ENCODE measurements at regions not wholly inside any gene's neighbourhood (a gene's known extent, or its start where the extent isn't known, plus 50 kb on each side); places are given as distances from the start of the nearest gene placed in this dataset.
A peak's percentile ranks its signal among the peaks of the same experiment; 100 is the strongest.

- H3K9me3 Mint-ChIP-seq: no peaks in the 10 kb centered on the region
- peaks cover 0 to 9% (median 6%) of the 10 kb centered on the region in 3 donors for H3K27me3 Mint-ChIP-seq (ENCODE audit: low read depth in 3 of 3)
- no peaks in the 10 kb centered on the region for H3K4me1 Mint-ChIP-seq
- no peak overlapping the region for H3K4me3 Mint-ChIP-seq
- no peaks in the 10 kb centered on the region for H3K36me3 Mint-ChIP-seq
- H3K27ac Mint-ChIP-seq: no peak overlapping the region
- no peak for DNase-seq
Observed at GRCh38 chr3:59593380-59593779, 543.6 kb upstream of the CFAP20DC start.

DNA sequence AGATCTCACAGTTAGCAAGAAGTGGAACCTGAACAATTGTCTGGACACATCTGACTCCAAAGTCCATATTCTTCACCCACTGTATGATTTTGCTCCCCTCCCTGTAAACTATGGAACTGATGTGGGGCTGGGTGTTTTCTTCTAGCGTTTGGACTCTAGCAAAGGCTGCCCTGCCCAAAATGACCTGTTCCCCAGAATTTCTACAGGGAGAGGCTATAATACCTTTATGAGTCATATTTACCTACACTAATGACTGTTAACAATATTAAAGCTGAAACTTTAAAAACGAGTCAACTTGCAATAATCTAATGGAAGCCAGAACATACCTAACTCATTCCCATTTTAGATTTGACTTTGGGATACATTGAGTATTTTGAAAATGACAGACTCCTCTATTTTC, 531.2 kb upstream of the CFAP20DC start:
- no peak for DNase-seq

DNA sequence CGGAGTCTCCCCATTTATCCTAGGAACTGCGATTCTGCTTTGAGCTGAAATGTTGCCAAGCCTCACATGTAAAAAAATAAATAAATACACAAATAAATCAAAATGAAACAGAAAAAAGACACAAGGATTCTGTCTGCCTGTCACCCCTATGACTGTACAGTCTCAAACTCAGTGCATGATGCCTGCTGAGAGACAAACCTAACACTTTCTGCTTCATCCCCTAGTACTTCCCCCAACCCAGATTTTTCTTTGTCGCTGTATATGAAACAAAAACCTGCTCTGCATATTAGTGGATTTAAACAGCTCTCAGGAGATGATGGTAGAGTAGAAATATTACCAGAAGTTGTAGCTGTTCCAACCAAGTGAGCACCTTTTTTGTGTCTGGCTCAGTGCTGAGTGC, 530.7 kb upstream of the CFAP20DC start:
- H3K27ac Mint-ChIP-seq: no peak overlapping the region
- H3K4me1 Mint-ChIP-seq: no peaks in the 10 kb centered on the region
- DNase-seq: no peak
- H3K9me3 Mint-ChIP-seq: no peaks in the 10 kb centered on the region
- no peaks in the 10 kb centered on the region for H3K36me3 Mint-ChIP-seq
- H3K27me3 Mint-ChIP-seq (ENCODE audit: low read depth in 3 of 3): no peaks in the 10 kb centered on the region
- no peak overlapping the region for H3K4me3 Mint-ChIP-seq

More for the DNA sequence above, 531.2 kb upstream of the CFAP20DC start:
- Mint-ChIP-seq H3K4me3 (no peak overlapping the region), H3K27me3 (ENCODE audit: low read depth in 3 of 3) (no peaks in the 10 kb centered on the region), H3K9me3 (peaks cover 0 to 5% (median under 1%) of the 10 kb centered on the region in 6 donors), H3K36me3 (peaks cover 0 to 2% (median 2%) of the 10 kb centered on the region in 3 donors), H3K4me1 (no peaks in the 10 kb centered on the region), H3K27ac (no peak overlapping the region)

DNA sequence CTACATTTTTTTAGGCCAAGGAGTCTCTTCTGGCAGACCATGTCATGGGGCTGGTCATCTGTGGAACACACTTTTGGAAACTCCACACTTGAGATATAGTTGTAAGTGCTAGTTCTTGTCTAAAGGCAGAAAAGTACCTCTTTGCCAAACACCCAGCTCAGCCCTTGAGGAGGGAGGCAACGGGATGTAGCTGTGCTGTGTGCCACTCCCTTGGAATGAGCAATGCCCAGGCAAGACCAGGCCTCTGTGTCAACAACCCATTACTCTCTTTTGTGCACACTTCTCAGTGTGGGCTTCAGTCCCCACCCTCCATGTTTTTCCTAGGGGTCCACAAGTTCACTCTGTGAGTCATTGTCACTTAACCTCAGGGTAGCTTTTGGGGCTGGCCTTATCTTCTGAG, 528.3 kb upstream of the CFAP20DC start:
- Mint-ChIP-seq H3K9me3 (no peaks in the 10 kb centered on the region), H3K36me3 (no peaks in the 10 kb centered on the region), H3K4me1 (no peaks in the 10 kb centered on the region), H3K4me3 (no peak overlapping the region), H3K27ac (no peak overlapping the region), H3K27me3 (ENCODE audit: low read depth in 3 of 3) (no peaks in the 10 kb centered on the region)
- no peak for DNase-seq

- Mint-ChIP-seq H3K4me1 (no peaks in the 10 kb centered on the region), H3K36me3 (no peaks in the 10 kb centered on the region), H3K4me3 (no peak overlapping the region), H3K9me3 (no peaks in the 10 kb centered on the region), H3K27me3 (ENCODE audit: low read depth in 3 of 3) (peaks cover 0 to 2% (median 0%) of the 10 kb centered on the region in 3 donors), H3K27ac (no peak overlapping the region)
- no peak for DNase-seq
Observed at GRCh38 chr3:59576606-59577005, 526.8 kb upstream of the CFAP20DC start.

DNA sequence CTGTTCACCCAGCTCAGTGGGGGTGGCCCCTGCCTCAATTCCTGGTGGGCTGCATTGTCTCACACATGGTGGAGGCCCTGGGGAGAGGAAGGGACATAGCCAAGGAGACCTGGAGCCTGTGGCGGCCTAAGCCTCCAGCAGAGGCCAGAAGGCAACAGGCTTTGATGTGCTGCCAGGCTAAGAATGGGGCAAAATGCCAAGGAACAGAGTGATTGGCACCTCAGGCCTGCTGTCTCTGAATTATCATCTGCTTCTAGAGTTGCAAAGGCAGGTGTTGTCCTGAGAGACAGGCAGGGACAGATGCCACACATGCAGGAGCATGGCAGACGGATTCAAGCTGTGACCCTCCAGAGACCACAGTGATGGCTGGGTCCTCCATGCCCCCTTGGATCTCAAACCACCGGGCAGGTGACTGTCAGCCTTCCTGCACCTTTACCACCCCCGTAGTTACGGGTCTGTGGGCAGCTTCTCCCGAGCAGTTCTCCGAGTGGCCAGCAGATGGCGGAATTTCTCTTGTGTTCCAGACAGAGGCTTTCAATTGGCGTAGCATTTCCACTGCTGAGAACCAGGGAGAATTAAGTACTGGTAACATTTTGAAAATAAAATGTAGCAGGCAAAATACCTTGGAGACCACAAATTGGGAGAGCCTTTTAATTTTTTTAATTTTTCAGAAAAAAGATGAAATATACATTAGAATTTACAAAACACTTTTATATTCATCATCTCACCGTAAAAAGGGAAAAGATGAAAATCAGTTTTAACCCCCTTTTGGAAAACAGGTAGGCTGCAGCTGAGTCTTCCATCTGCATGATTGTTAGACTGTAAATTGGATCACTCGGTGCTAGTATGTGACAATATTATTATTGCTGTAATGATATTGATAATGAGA, 525.5 kb upstream of the CFAP20DC start:
- Mint-ChIP-seq H3K4me1 (no peaks in the 10 kb centered on the region), H3K9me3 (peaks cover 0 to 2% (median 0%) of the 10 kb centered on the region in 6 donors), H3K36me3 (no peaks in the 10 kb centered on the region), H3K27ac (no peak overlapping the region), H3K27me3 (ENCODE audit: low read depth in 3 of 3) (peaks cover 0 to 4% (median 0%) of the 10 kb centered on the region in 3 donors), H3K4me3 (no peak overlapping the region)
- DNase-seq: peak; percentile 60 to 74 (median 71)

GRCh38 chr3:59573911-59574310, 524.1 kb upstream of the CFAP20DC start:
- H3K27ac Mint-ChIP-seq: no peak overlapping the region
- DNase-seq: no peak
- H3K27me3 Mint-ChIP-seq (ENCODE audit: low read depth in 3 of 3): peaks cover 0 to 4% (median 2%) of the 10 kb centered on the region in 3 donors
- no peaks in the 10 kb centered on the region for H3K4me1 Mint-ChIP-seq
- H3K4me3 Mint-ChIP-seq: no peak overlapping the region
- H3K36me3 Mint-ChIP-seq: no peaks in the 10 kb centered on the region
- H3K9me3 Mint-ChIP-seq: peaks cover 0 to 2% (median 0%) of the 10 kb centered on the region in 6 donors

DNA sequence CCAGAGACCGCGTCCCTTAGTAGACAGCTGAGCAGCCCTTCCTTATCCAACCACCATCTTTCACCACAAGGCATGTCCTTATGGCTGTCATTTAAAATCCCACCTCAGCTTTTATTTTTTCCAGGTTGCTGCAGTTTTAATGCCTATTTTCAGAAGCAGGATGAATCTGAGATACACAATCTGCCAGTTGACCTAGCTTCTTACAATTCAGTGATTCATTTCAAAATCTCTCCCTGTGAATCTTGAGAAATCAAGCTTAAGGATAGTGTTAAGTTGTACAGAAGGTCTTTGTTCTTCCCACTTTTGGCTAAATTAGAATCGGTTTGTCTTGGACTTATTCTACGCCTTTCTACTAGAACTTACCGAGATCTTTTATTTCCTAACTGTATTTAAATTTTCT, 522.3 kb upstream of the CFAP20DC start:
- no peaks in the 10 kb centered on the region for H3K4me1 Mint-ChIP-seq
- H3K9me3 Mint-ChIP-seq: peaks cover 0 to 2% (median 0%) of the 10 kb centered on the region in 6 donors
- no peak for DNase-seq
- peaks cover 1 to 11% (median 2%) of the 10 kb centered on the region in 3 donors for H3K27me3 Mint-ChIP-seq (ENCODE audit: low read depth in 3 of 3)
- no peak overlapping the region for H3K27ac Mint-ChIP-seq
- H3K4me3 Mint-ChIP-seq: no peak overlapping the region
- no peaks in the 10 kb centered on the region for H3K36me3 Mint-ChIP-seq

DNA sequence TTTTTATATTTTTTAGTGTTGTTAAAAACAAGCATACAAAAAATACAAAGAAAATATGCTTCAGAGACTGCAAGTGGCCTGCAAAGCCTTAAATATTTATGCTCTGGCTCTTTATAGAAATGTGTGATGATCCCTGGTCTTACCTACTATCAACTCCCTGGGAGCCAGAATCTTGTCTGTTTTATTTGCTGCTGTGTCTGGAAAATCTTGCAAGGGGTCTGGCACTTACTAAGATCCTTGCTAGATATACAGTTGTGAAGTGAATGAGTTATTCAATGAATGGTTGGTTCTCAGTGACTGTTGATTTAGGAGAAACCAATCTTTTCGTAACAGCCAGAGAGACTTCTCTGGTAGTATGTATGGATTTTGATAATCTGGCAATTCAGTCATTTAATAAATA, 521.0 kb upstream of the CFAP20DC start:
- Mint-ChIP-seq H3K4me3 (no peak overlapping the region), H3K9me3 (peaks cover 0 to 2% (median 0%) of the 10 kb centered on the region in 6 donors), H3K27ac (no peak overlapping the region), H3K4me1 (no peaks in the 10 kb centered on the region), H3K36me3 (no peaks in the 10 kb centered on the region), H3K27me3 (ENCODE audit: low read depth in 3 of 3) (peaks cover 1 to 11% (median 2%) of the 10 kb centered on the region in 3 donors)
- DNase-seq: no peak

DNA sequence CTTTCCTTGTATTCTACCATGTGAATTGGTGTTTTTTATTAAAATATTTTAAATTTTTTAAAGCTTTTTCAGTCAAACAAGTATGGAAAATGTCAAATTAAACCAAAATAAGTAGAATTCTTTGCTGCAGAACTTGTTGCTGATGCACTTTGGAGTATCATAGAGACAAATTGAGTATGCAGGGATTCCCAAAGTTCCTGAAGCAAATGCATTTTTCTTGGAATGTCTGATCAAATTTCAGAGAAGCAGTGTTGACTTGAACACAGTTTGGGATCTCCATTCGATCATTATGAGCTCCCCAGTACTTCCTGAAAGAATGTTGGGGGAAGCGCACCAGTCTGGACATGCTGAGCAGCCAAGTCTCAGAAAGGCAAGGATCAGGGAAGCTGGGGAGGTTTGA, 517.8 kb upstream of the CFAP20DC start:
- Mint-ChIP-seq H3K9me3 (peaks cover 0 to 4% (median 0%) of the 10 kb centered on the region in 6 donors), H3K4me1 (no peaks in the 10 kb centered on the region), H3K4me3 (no peak overlapping the region), H3K27me3 (ENCODE audit: low read depth in 3 of 3) (peaks cover 1 to 11% (median 2%) of the 10 kb centered on the region in 3 donors), H3K27ac (no peak overlapping the region), H3K36me3 (no peaks in the 10 kb centered on the region)
- DNase-seq: no peak

DNA sequence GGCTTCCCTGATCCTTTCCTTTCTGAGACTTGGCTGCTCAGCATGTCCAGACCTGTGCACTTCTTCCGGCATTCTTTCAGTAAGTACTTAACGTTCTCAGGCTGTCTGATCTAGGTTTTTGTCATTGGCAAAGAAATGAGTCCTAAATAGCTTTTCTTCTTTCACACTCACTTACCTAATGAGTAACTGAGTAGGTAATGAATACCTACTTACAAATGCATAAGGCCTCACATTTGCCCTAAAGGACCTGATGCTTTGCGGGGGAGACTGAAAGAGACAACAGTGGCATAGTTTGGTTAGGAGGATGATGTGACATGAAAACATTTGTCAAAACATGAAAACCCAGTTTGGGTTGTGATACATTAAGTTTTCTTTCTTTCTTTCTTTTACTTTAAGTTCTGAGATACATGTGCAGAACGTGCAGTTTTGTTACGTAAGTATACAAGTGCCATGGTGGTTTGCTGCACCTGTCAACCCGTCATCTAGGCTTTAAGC, 516.7 kb upstream of the CFAP20DC start:
- Mint-ChIP-seq H3K36me3 (no peaks in the 10 kb centered on the region), H3K27ac (no peak overlapping the region), H3K4me1 (no peaks in the 10 kb centered on the region), H3K9me3 (peaks cover 0 to 4% (median 0%) of the 10 kb centered on the region in 6 donors), H3K27me3 (ENCODE audit: low read depth in 3 of 3) (peaks cover 1 to 9% (median 2%) of the 10 kb centered on the region in 3 donors), H3K4me3 (no peak overlapping the region)
- DNase-seq: no peak

DNA sequence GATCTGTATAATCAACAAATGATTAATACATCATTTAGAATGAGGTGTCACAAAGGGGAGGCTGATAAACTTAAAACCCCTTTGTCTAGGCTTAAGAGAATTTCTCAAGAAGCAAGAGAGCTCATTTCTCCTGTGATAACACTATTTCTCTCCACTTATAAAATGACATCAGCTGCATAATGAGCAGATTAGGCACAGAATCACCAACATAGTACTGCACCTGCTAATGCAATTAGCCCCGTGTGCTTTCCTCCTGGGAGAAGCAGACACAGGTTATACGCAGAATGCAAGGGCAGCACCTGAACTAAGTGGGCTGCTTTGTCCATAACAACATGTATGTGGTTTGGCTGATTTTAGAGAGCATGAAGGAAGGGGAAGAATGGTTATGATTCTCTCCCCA, 515.3 kb upstream of the CFAP20DC start:
- Mint-ChIP-seq H3K27me3 (ENCODE audit: low read depth in 3 of 3) (peaks cover 3 to 7% (median 3%) of the 10 kb centered on the region in 3 donors), H3K4me3 (no peak overlapping the region), H3K9me3 (peaks cover 0 to 1% (median 0%) of the 10 kb centered on the region in 6 donors), H3K4me1 (no peaks in the 10 kb centered on the region), H3K36me3 (no peaks in the 10 kb centered on the region), H3K27ac (no peak overlapping the region)
- no peak for DNase-seq

DNA sequence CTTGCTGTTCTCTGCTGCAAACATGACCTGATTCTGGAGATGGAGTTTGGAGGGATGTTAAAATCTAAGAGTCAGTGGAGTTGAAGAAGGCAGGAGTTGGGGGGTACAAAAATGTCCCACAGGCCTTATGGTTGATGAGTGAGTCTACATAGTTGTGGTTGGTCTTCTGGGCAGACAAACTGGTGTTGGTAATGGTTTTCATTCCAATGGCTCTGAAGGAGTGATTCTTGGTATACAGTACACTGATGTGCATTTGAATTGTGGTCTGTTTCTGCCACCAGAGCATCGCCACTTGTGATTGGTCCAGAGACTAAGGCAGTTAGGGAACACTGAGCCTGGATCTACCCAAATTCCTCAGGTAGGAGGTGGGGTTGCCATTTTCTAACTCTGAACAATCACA, 514.1 kb upstream of the CFAP20DC start:
- Mint-ChIP-seq H3K27me3 (ENCODE audit: low read depth in 3 of 3) (peaks cover 1 to 7% (median 3%) of the 10 kb centered on the region in 3 donors), H3K27ac (no peak overlapping the region), H3K36me3 (no peaks in the 10 kb centered on the region), H3K4me3 (no peak overlapping the region), H3K4me1 (no peaks in the 10 kb centered on the region), H3K9me3 (peaks cover 0 to 1% (median 0%) of the 10 kb centered on the region in 6 donors)
- DNase-seq: no peak

- Mint-ChIP-seq H3K36me3 (no peaks in the 10 kb centered on the region), H3K4me1 (no peaks in the 10 kb centered on the region), H3K27me3 (ENCODE audit: low read depth in 3 of 3) (peaks cover 1 to 4% (median 3%) of the 10 kb centered on the region in 3 donors), H3K4me3 (no peak overlapping the region), H3K27ac (no peak overlapping the region), H3K9me3 (peaks cover 0 to 1% (median 0%) of the 10 kb centered on the region in 6 donors)
- no peak for DNase-seq
Observed at GRCh38 chr3:59563072-59563605, 513.3 kb upstream of the CFAP20DC start.
